ENCODE measurements at regions not wholly inside any gene's neighbourhood (a gene's known extent, or its start where the extent isn't known, plus 50 kb on each side); places are given as distances from the start of the nearest gene placed in this dataset.

DNA sequence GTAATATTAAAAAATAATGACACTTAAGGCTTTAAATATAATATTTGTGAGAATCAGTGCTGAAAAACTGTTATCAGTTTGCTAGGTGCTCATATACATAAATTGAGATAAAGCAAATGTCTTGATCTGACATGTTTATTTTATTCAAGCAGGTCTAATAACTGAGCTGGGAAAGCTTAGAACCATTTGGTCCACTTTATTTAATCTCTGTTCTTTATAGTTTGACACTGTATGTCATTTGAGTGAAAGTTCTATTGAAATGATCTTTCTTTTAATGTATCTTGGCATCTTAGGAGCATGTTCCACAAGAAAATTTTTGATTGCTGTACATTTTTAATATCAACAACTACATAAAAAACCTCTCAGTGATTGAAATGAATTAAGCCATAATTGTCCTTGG is 772.0 kb upstream of the NRSN1 start:
- TF ChIP-seq EP300 (IDR thresholded peaks at IDR 0.05) (no peak), POLR2A (IDR thresholded peaks at IDR 0.05) (no peak), CTCF (IDR thresholded peaks at IDR 0.05) (no peak), POLR2AphosphoS5 (IDR thresholded peaks at IDR 0.05) (no peak)
- H3K4me1 ChIP-seq = no peaks in the 10 kb centered on the region
- H3K36me3 ChIP-seq = no peaks in the 10 kb centered on the region
- no peak overlapping the region for H3K4me3 ChIP-seq
- H3K27me3 ChIP-seq = no peaks in the 10 kb centered on the region
- H3K9me3 ChIP-seq = no peaks in the 10 kb centered on the region
- intact Hi-C loops (cut with DNase I) = no loop called here
- no peak for DNase-seq
- no peak overlapping the region for H3K27ac ChIP-seq

DNA sequence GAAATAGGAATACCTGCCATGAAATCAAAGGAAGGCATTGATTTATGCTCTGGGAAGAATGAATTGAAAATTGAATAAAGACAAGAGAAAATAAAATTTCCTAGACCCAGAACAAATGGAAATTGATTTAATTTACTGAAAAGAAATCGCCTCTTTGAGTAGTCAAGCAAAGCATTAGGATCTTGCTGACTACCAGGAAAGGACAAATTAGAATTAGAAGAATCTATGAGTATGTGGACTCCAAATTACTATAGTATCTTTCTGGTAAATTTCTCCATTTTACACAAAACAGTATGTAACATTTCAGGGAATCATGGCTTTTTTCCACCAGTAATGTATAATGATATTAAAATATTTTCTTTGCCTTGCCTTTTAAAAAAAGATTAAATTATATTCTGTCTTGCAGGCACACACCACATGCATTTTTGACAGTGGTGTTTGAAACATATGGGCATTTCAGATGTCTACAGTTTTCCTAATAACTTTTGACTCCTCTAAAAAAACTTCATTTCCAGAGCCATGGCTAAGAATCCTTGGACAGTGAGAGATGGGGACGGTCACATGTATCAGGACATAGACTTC is 768.7 kb upstream of the NRSN1 start:
- intact Hi-C loops (cut with DNase I) = no loop called here
- TF ChIP-seq EP300 (IDR thresholded peaks at IDR 0.05) (no peak), CTCF (IDR thresholded peaks at IDR 0.05) (no peak), POLR2A (IDR thresholded peaks at IDR 0.05) (no peak), POLR2AphosphoS5 (IDR thresholded peaks at IDR 0.05) (no peak)
- H3K27me3 ChIP-seq = no peaks in the 10 kb centered on the region
- H3K4me1 ChIP-seq = no peaks in the 10 kb centered on the region
- no peak overlapping the region for H3K27ac ChIP-seq
- no peak for DNase-seq
- no peak overlapping the region for H3K4me3 ChIP-seq
- H3K36me3 ChIP-seq = no peaks in the 10 kb centered on the region
- peaks cover 0 to 2% (median 0%) of the 10 kb centered on the region in 4 donors for H3K9me3 ChIP-seq
- 41 to 45% methylated on average over 2 of the region's 2 CpGs for WGBS, 2 donors

DNA sequence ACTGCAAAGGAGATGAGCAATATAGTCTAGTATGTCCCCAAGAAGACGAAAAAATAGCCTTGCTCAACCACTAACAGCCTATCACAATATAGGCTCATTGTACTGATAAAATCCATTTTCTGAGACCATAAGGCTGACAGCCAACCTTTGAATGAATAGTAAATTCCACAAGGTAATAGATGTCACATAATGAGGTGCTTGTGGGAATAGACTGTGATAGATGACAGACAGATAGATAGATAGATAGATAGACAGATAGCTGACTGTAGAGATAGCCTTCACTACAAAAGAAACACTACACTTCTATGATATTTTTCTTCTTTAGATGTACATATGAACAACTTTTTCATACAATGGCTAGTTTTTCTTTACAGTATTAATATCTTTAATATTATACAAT is 760.3 kb upstream of the NRSN1 start:
- Histone ChIP-seq H3K9me3 (no peaks in the 10 kb centered on the region), H3K27ac (no peak overlapping the region), H3K4me1 (no peaks in the 10 kb centered on the region), H3K27me3 (no peaks in the 10 kb centered on the region), H3K36me3 (no peaks in the 10 kb centered on the region), H3K4me3 (no peak overlapping the region)
- no peak for DNase-seq
- intact Hi-C loops (cut with DNase I) = no loop called here
- 77 to 83% methylated on average over 1 of the region's 1 CpG for whole genome bisulfite sequencing, 2 donors
- TF ChIP-seq POLR2A (IDR thresholded peaks at IDR 0.05) = no peak
- no peak for TF ChIP-seq POLR2AphosphoS5 (IDR thresholded peaks at IDR 0.05)
- TF ChIP-seq CTCF (IDR thresholded peaks at IDR 0.05) = no peak
- no peak for TF ChIP-seq EP300 (IDR thresholded peaks at IDR 0.05)

DNA sequence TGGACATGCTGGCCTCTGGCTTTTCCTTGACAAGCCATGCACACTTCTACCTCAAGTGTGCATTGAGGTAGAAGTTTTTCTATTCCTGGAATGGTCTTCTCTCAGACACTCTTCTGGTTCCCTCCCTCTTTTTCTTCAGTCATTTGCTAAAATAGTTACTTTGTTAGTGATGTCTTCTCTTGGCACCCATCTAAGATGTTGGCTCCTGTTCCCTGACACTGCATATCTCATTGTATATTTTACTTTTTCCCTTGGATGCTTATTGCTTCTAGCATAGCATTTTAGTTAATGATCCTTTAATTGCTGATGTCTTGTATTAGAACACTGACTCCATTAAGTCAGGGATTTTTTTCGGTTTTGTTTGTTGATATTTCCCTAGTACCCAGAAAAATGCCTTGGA is 758.7 kb upstream of the NRSN1 start:
- no peak overlapping the region for H3K27ac ChIP-seq
- no peaks in the 10 kb centered on the region for H3K36me3 ChIP-seq
- no peak for DNase-seq
- WGBS, 2 donors = 88 to 89% methylated on average over 1 of the region's 1 CpG
- no peak overlapping the region for H3K4me3 ChIP-seq
- no peaks in the 10 kb centered on the region for H3K27me3 ChIP-seq
- intact Hi-C loops (cut with DNase I) = no loop called here
- H3K9me3 ChIP-seq = no peaks in the 10 kb centered on the region
- H3K4me1 ChIP-seq = no peaks in the 10 kb centered on the region
- TF ChIP-seq CTCF (IDR thresholded peaks at IDR 0.05) (no peak), POLR2A (IDR thresholded peaks at IDR 0.05) (no peak), POLR2AphosphoS5 (IDR thresholded peaks at IDR 0.05) (no peak)

- intact Hi-C loops (cut with DNase I) = no loop called here
- WGBS, 2 donors = 81 to 87% methylated on average over 1 of the region's 1 CpG
Measured at GRCh38 chr6:23368557-23368956, 757.5 kb upstream of the NRSN1 start.

More at GRCh38 chr6:23368557-23368956, 757.5 kb upstream of the NRSN1 start:
- Histone ChIP-seq H3K27ac (no peak overlapping the region), H3K9me3 (no peaks in the 10 kb centered on the region), H3K4me1 (no peaks in the 10 kb centered on the region), H3K4me3 (no peak overlapping the region), H3K36me3 (no peaks in the 10 kb centered on the region), H3K27me3 (no peaks in the 10 kb centered on the region)
- no peak for DNase-seq
- TF ChIP-seq POLR2A (IDR thresholded peaks at IDR 0.05) (no peak), POLR2AphosphoS5 (IDR thresholded peaks at IDR 0.05) (no peak), CTCF (IDR thresholded peaks at IDR 0.05) (no peak), EP300 (IDR thresholded peaks at IDR 0.05) (no peak)

All from sigmoid colon (tissue), 6 donors.